Kidney (tissue), 13 donors: ENCODE measurements at regions not wholly inside any gene's neighbourhood (a gene's known extent, or its start where the extent isn't known, plus 50 kb on each side); places are given as distances from the start of the nearest gene placed in this dataset.
A peak's percentile ranks its signal among the peaks of the same experiment; 100 is the strongest.

ENCODE experiments used
- DNase-seq, 5 donors: peaks; one replicate each; pipeline ENCODE4 v3.0.0-alpha.2; 2013 to 2020
- FAIRE-seq: peaks from 2 replicates; lab custom pipeline; 2012; peaks lifted over from hg19 to GRCh38; lab: Jason Lieb, UNC
- H3K27ac ChIP-seq, 2 donors: one replicate each; pipeline ENCODE4 v1.7.0; 2013; ENCODE audit warnings: low read depth in 2 of 2, low read length in 2 of 2, inconsistent platforms in 1 of 2
- H3K27me3 ChIP-seq: one replicate; pipeline ENCODE4 v1.7.1; 2013; ENCODE audit warnings: low read length, inconsistent platforms; ENCODE audit not compliant: control insufficient read depth, insufficient read depth
- H3K36me3 ChIP-seq, 3 donors: one replicate each; pipeline versions ENCODE4 v1.7.0 to v1.7.1; 2013; ENCODE audit warnings: low read length in 3 of 3, control low read depth in 1 of 3, inconsistent platforms in 1 of 3; ENCODE audit not compliant: insufficient read depth in 3 of 3, control insufficient read depth in 2 of 3
- H3K4me1 ChIP-seq, 3 donors: one replicate each; pipeline versions ENCODE4 v1.7.0 to v1.7.1; 2013; ENCODE audit warnings: low read length in 3 of 3, inconsistent platforms in 1 of 3, low read depth in 1 of 3; ENCODE audit not compliant: control insufficient read depth in 2 of 3, insufficient read depth in 2 of 3
- H3K4me3 ChIP-seq, 3 donors: one replicate each; pipeline versions ENCODE4 v1.7.0 to v1.8.1; 2013; ENCODE audit warnings: low read length in 3 of 3, control low read depth in 1 of 3, inconsistent platforms in 1 of 3
- H3K9ac ChIP-seq, 3 donors: one replicate each; pipeline versions ENCODE4 v1.7.0 to v1.7.1; 2013; ENCODE audit warnings: low read length in 3 of 3, control low read depth in 1 of 3, inconsistent platforms in 1 of 3
- H3K9me3 ChIP-seq, 3 donors: one replicate each; pipeline versions ENCODE4 v1.7.0 to v1.7.1; 2013; ENCODE audit warnings: low read length in 3 of 3, control low read depth in 1 of 3, inconsistent platforms in 1 of 3; ENCODE audit not compliant: control insufficient read depth in 2 of 3, insufficient read depth in 1 of 3
- intact Hi-C: fragments of 100-400 bp; cut with DNase I; formaldehyde crosslinking; loops from one replicate; pipeline ENCODE4 v1.11.1; 2022
- TF ChIP-seq, protein P1 (sequence below): IDR thresholded peaks from 3 replicates; pipeline ENCODE4 v1.5.1; 2012; ENCODE audit warnings: mild to moderate bottlenecking, moderate library complexity, borderline replicate concordance; ENCODE audit not compliant: insufficient read depth; ENCODE audit errors: extremely low read depth
- donor health status: control.
- donor health status: control.
- donor health status: control.
- donor health status: control.
- donor health status: control.
- donor health status: DM: yes; HTN: yes; CAD: no.
- donor health status: Normal renal cell carcinoma (clear cell type).

DNA sequence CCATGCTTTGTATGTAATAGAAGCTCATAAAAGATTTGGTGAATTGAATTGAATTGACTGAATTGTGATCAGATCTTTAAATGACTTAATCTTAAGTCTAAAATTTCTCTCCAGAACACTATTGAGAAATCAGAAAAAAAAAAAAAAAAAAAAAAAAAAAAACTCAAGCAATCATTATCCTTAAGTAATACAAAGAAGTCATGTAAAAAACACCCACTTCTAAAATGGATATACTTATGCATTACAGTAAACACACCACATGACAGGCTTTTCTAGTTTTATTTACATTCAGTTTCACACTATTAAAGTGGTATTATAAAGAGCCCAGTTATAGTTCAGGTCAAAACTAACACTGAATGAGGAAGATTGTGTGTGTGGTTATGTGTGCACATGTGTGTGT lies 84.9 kb upstream of the GLS start:
- TF ChIP-seq, protein P1, sequence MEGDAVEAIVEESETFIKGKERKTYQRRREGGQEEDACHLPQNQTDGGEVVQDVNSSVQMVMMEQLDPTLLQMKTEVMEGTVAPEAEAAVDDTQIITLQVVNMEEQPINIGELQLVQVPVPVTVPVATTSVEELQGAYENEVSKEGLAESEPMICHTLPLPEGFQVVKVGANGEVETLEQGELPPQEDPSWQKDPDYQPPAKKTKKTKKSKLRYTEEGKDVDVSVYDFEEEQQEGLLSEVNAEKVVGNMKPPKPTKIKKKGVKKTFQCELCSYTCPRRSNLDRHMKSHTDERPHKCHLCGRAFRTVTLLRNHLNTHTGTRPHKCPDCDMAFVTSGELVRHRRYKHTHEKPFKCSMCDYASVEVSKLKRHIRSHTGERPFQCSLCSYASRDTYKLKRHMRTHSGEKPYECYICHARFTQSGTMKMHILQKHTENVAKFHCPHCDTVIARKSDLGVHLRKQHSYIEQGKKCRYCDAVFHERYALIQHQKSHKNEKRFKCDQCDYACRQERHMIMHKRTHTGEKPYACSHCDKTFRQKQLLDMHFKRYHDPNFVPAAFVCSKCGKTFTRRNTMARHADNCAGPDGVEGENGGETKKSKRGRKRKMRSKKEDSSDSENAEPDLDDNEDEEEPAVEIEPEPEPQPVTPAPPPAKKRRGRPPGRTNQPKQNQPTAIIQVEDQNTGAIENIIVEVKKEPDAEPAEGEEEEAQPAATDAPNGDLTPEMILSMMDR: no peak
- no peak overlapping the region for H3K9ac ChIP-seq
- no peak overlapping the region for H3K27ac ChIP-seq
- no peaks in the 10 kb centered on the region for H3K9me3 ChIP-seq
- H3K4me1 ChIP-seq: peaks cover 2 to 3% (median 3%) of the 10 kb centered on the region in 3 donors
- DNase-seq (no peak), FAIRE-seq (peak; percentile 27)
- intact Hi-C loops: no loop called here
- no peak overlapping the region for H3K4me3 ChIP-seq
- H3K36me3 ChIP-seq: no peaks in the 10 kb centered on the region
- H3K27me3 ChIP-seq: no peaks in the 10 kb centered on the region

DNA sequence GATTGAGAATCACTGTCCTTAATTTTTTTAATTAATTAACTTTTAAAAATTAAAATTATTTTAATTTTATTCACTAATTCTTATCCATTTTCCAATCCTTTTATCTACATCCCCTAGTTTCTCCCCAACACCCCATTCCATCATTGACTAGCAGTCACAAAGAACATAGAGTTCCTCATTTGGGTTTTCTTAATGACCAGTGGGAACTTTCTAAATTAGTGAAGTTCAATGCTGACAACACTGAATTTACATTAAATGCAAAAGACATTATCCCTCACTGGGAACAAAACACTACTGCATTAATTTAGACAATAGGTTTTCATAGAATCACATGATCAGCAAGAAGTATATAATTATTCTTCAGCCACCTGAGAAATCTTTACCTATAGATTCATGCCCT lies 80.6 kb upstream of the GLS start:
- no peaks in the 10 kb centered on the region for H3K4me1 ChIP-seq
- intact Hi-C loops: no loop called here
- H3K27me3 ChIP-seq: no peaks in the 10 kb centered on the region
- no peak overlapping the region for H3K4me3 ChIP-seq
- H3K36me3 ChIP-seq: no peaks in the 10 kb centered on the region
- DNase-seq: no peak
- H3K9ac ChIP-seq: no peak overlapping the region
- no peaks in the 10 kb centered on the region for H3K9me3 ChIP-seq
- FAIRE-seq: no peak
- TF ChIP-seq, protein P1: no peak
- no peak overlapping the region for H3K27ac ChIP-seq

DNA sequence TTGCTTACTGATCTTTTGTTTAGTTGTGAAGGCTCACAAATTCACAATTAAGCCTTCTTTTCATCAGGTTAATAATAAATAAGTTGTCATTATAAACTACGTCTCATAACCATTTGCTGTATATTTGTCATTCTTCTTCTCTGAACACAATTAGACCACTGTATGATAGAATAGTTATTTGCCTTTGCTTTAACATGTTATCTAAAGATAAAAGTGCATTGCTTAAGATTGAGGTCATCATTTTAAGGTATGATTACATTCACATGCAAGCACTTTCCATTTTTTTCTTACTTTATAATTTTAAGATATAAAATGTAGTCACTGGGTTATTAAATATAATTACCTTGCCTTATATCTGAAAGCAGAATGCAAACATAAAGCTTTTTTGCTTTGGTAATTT lies 80.1 kb upstream of the GLS start:
- Histone ChIP-seq H3K9me3 (no peaks in the 10 kb centered on the region), H3K36me3 (no peaks in the 10 kb centered on the region), H3K27ac (no peak overlapping the region), H3K4me3 (no peak overlapping the region), H3K9ac (no peak overlapping the region), H3K4me1 (peaks cover 0 to 2% (median 0%) of the 10 kb centered on the region in 3 donors), H3K27me3 (no peaks in the 10 kb centered on the region)
- FAIRE-seq: no peak
- DNase-seq: no peak
- TF ChIP-seq, protein P1: no peak
- intact Hi-C loops: no loop called here

DNA sequence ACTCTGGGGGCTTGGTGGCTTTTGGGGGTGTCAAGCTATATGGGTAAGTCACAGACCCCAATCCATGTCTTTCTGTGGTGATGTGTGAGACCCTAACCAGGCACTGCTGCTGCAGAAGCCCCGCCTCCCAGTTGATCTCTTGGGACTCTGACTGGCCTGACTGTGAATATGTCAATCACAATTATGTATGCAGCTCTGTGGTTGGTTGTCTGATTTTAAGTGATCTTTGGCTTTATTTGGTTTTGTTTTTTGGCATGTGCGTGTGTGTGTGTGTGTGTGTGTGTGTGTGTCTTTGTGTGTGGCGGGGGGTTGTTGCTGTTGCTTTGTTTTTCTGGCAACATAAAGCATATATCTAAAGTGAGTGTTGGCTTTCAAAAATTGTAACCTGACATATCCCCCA lies 78.5 kb upstream of the GLS start:
- Histone ChIP-seq H3K36me3 (no peaks in the 10 kb centered on the region), H3K9ac (no peak overlapping the region), H3K27ac (no peak overlapping the region), H3K4me1 (peaks cover 0 to 3% (median 0%) of the 10 kb centered on the region in 3 donors), H3K4me3 (no peak overlapping the region), H3K9me3 (no peaks in the 10 kb centered on the region), H3K27me3 (no peaks in the 10 kb centered on the region)
- TF ChIP-seq, protein P1: no peak
- intact Hi-C loops: no loop called here
- peak in 1 of 5 donors; percentile 29 for DNase-seq
- no peak for FAIRE-seq
